ENCODE measurements at regions not wholly inside any gene's neighbourhood (a gene's known extent, or its start where the extent isn't known, plus 50 kb on each side); places are given as distances from the start of the nearest gene placed in this dataset.

DNA sequence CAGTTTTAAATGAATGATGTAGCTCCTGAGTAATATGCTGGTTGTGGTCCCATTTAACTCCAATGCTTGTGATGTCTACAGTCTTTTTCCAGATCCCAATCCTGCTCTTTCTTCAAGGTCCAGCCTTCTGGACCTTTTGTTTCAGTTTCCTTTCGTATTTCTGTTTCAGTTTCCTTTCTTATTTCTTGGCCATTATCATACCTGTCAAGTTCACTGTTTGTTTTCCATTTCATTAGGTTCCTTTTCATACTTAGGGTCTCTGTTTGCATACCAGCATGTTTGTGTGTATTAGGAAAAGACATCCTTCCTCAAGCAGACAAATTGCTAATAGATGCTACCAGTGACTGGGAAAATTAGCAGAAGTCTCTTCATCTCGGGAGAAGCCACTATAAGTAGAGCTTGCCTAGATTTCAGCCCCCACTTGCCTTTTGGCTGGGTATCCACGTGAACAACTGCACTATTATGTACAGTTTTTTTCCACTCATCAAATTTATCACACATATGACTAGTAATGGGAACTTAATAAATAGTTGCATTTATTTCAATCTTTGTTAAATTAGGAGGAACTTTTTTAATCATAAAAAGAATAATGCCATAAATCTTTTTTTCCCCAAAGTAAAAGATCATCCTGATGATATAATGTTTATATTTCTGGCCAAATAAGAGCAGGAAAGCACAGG, 583.4 kb downstream of the BCKDHB start (continued):
- TF ChIP-seq, protein P1, sequence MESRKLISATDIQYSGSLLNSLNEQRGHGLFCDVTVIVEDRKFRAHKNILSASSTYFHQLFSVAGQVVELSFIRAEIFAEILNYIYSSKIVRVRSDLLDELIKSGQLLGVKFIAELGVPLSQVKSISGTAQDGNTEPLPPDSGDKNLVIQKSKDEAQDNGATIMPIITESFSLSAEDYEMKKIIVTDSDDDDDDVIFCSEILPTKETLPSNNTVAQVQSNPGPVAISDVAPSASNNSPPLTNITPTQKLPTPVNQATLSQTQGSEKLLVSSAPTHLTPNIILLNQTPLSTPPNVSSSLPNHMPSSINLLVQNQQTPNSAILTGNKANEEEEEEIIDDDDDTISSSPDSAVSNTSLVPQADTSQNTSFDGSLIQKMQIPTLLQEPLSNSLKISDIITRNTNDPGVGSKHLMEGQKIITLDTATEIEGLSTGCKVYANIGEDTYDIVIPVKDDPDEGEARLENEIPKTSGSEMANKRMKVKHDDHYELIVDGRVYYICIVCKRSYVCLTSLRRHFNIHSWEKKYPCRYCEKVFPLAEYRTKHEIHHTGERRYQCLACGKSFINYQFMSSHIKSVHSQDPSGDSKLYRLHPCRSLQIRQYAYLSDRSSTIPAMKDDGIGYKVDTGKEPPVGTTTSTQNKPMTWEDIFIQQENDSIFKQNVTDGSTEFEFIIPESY (IDR thresholded peaks at IDR 0.05) = no peak
- TF ChIP-seq FOXK2 (IDR thresholded peaks at IDR 0.05) (no peak), ESRRA (IDR thresholded peaks at IDR 0.05; ENCODE audit: low read length) (no peak)
- TF ChIP-seq, protein P2, sequence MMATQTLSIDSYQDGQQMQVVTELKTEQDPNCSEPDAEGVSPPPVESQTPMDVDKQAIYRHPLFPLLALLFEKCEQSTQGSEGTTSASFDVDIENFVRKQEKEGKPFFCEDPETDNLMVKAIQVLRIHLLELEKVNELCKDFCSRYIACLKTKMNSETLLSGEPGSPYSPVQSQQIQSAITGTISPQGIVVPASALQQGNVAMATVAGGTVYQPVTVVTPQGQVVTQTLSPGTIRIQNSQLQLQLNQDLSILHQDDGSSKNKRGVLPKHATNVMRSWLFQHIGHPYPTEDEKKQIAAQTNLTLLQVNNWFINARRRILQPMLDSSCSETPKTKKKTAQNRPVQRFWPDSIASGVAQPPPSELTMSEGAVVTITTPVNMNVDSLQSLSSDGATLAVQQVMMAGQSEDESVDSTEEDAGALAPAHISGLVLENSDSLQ (IDR thresholded peaks at IDR 0.05) = no peak
- TF ChIP-seq, protein P3, sequence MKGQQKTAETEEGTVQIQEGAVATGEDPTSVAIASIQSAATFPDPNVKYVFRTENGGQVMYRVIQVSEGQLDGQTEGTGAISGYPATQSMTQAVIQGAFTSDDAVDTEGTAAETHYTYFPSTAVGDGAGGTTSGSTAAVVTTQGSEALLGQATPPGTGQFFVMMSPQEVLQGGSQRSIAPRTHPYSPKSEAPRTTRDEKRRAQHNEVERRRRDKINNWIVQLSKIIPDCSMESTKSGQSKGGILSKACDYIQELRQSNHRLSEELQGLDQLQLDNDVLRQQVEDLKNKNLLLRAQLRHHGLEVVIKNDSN (IDR thresholded peaks at IDR 0.05; ENCODE audit: borderline replicate concordance, extremely low read length, insufficient read depth, low read depth, low read length) = no peak

DNA sequence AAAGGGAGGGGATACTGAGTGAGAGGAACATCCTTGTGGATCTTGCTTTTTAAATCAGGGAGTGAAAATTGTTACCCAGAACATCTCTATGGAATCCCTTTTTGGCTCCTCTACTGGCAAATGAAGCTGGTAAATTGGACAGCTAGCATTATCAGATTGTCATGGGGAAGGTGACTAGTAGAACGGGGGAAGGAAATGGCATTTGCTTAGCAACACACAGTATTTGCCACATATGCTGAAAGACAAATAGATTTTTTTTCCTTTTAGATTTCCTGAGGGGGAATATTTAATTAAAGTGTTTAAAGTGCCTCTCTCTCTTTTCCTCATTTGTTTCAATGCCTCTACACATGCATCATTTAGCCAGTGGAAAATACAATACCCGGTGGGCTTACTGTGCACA, 573.5 kb downstream of the BCKDHB start:
- WGBS (ENCODE audit: insufficient coverage, insufficient replicate concordance, low lambda C conversion rate, missing lambda C conversion rate) = 15% methylated on average over 2 of the region's 2 CpGs
- RAD21 ChIA-PET (ENCODE audit: unreplicated experiment) = no interaction called here
- no peaks in the 10 kb centered on the region for H3K9me3 ChIP-seq (replicated peaks; ENCODE audit: control insufficient read depth, insufficient read depth, low read length)
- DNase-seq (ENCODE audit: low read depth, low spot score) = no peak
- no peaks in the 10 kb centered on the region for H3K36me3 ChIP-seq (ENCODE audit: control insufficient read depth in 2 of 2, insufficient read depth in 2 of 2, low read length in 1 of 2)
- no peak overlapping the region for H3K4me2 ChIP-seq (ENCODE audit: control insufficient read depth, insufficient read depth)
- no peak for ATAC-seq
- SMC1A ChIA-PET (ENCODE audit: uncharacterized antibody, unreplicated experiment) = no interaction called here
- no peaks in the 10 kb centered on the region for H3K79me2 ChIP-seq (ENCODE audit: control insufficient read depth, insufficient read depth, low read length)
- TF ChIP-seq TCF3 (IDR thresholded peaks at IDR 0.05; ENCODE audit: borderline replicate concordance, insufficient read depth, low read depth, low read length) = no peak
- no peak for TF ChIP-seq DPF2 (IDR thresholded peaks at IDR 0.05)
- TF ChIP-seq, protein P4, sequence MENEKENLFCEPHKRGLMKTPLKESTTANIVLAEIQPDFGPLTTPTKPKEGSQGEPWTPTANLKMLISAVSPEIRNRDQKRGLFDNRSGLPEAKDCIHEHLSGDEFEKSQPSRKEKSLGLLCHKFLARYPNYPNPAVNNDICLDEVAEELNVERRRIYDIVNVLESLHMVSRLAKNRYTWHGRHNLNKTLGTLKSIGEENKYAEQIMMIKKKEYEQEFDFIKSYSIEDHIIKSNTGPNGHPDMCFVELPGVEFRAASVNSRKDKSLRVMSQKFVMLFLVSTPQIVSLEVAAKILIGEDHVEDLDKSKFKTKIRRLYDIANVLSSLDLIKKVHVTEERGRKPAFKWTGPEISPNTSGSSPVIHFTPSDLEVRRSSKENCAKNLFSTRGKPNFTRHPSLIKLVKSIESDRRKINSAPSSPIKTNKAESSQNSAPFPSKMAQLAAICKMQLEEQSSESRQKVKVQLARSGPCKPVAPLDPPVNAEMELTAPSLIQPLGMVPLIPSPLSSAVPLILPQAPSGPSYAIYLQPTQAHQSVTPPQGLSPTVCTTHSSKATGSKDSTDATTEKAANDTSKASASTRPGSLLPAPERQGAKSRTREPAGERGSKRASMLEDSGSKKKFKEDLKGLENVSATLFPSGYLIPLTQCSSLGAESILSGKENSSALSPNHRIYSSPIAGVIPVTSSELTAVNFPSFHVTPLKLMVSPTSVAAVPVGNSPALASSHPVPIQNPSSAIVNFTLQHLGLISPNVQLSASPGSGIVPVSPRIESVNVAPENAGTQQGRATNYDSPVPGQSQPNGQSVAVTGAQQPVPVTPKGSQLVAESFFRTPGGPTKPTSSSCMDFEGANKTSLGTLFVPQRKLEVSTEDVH (IDR thresholded peaks at IDR 0.05; ENCODE audit: low read depth, partially characterized antibody) = no peak
- in situ Hi-C loops (cut with MboI) (no loop called here), intact Hi-C loops (cut with micrococcal nuclease; ENCODE audit: unreplicated experiment) (no loop called here)
- no peaks in the 10 kb centered on the region for H4K20me1 ChIP-seq (ENCODE audit: control insufficient read depth, insufficient read depth)
- no peak overlapping the region for H3K27ac ChIP-seq (ENCODE audit: control insufficient read depth, insufficient read depth)
- BruUV-seq (replicated peaks) = no TSS peak
- no peak overlapping the region for H2AFZ ChIP-seq (ENCODE audit: control insufficient read depth, low read depth, low read length)
- FAIRE-seq = no peak
- H3K9ac ChIP-seq (ENCODE audit: control insufficient read depth, insufficient read depth, low read length) = no peak overlapping the region
- no peak overlapping the region for H3K4me3 ChIP-seq
- CTCF ChIA-PET = no interaction called here
- POLR2A ChIA-PET = no interaction called here
- H3K27me3 ChIP-seq (replicated peaks in 1 of 2; ENCODE audit: control insufficient read depth in 2 of 2, insufficient read depth in 2 of 2, low read length in 1 of 2) = no peaks in the 10 kb centered on the region
- no peaks in the 10 kb centered on the region for H3K4me1 ChIP-seq (ENCODE audit: control insufficient read depth, insufficient read depth, low read length)
